ENCODE measurements at regions not wholly inside any gene's neighbourhood (a gene's known extent, or its start where the extent isn't known, plus 50 kb on each side); places are given as distances from the start of the nearest gene placed in this dataset.

- peaks cover 0 to 4% (median 1%) of the 10 kb centered on the region in 4 donors for H3K4me1 ChIP-seq (ENCODE audit: control insufficient read depth in 4 of 4, insufficient read depth in 4 of 4, low read length in 3 of 4)
- H3K9ac ChIP-seq (ENCODE audit: low read depth in 1 of 2, low read length in 2 of 2): no peak overlapping the region
- H3K4me3 ChIP-seq (ENCODE audit: low read depth in 1 of 3, low read length in 3 of 3): no peak overlapping the region
- H3K9me3 ChIP-seq (ENCODE audit: control insufficient read depth in 4 of 4, low read length in 3 of 4): no peaks in the 10 kb centered on the region
- peaks cover 0 to 2% (median 1%) of the 10 kb centered on the region in 4 donors for H3K36me3 ChIP-seq (ENCODE audit: control insufficient read depth in 4 of 4, insufficient read depth in 3 of 4, low read depth in 1 of 4, low read length in 3 of 4)
- TF ChIP-seq REST (IDR thresholded peaks at IDR 0.05): no peak
- no peak for TF ChIP-seq FOXA2 (IDR thresholded peaks at IDR 0.05)
- TF ChIP-seq JUND (IDR thresholded peaks at IDR 0.05): no peak
- no peak for TF ChIP-seq EGR1 (IDR thresholded peaks at IDR 0.05; ENCODE audit: low read depth in 2 of 2)
- TF ChIP-seq ATF3 (IDR thresholded peaks at IDR 0.05): no peak
- TF ChIP-seq FOXA1 (IDR thresholded peaks at IDR 0.05): no peak
- TF ChIP-seq ZBTB33 (IDR thresholded peaks at IDR 0.05): no peak
- TF ChIP-seq RXRA (IDR thresholded peaks at IDR 0.05): no peak
- no peak for TF ChIP-seq YY1 (IDR thresholded peaks at IDR 0.05)
- no peak for TF ChIP-seq RAD21 (IDR thresholded peaks at IDR 0.05)
- no peak for TF ChIP-seq MAX (IDR thresholded peaks at IDR 0.05)
- no peak for TF ChIP-seq HNF4G (IDR thresholded peaks at IDR 0.05)
- DNase-seq (ENCODE audit: low spot score): no peak
- 86% methylated on average over 3 of the region's 3 CpGs for WGBS
- no peaks in the 10 kb centered on the region for H3K27me3 ChIP-seq (ENCODE audit: control insufficient read depth in 4 of 4, insufficient read depth in 4 of 4, low read length in 3 of 4)
- no peak overlapping the region for H3K27ac ChIP-seq (ENCODE audit: low read depth in 1 of 2, low read length in 2 of 2)
These were observed 303.0 kb upstream of the TPM1 start for GRCh38 chr15:62739507-62739906.

- Histone ChIP-seq H3K27me3 (ENCODE audit: control insufficient read depth in 4 of 4, insufficient read depth in 4 of 4, low read length in 3 of 4) (no peaks in the 10 kb centered on the region), H3K4me3 (ENCODE audit: low read depth in 1 of 3, low read length in 3 of 3) (no peak overlapping the region), H3K9me3 (ENCODE audit: control insufficient read depth in 4 of 4, low read length in 3 of 4) (no peaks in the 10 kb centered on the region), H3K27ac (ENCODE audit: low read depth in 1 of 2, low read length in 2 of 2) (no peak overlapping the region), H3K9ac (ENCODE audit: low read depth in 1 of 2, low read length in 2 of 2) (no peak overlapping the region), H3K36me3 (ENCODE audit: control insufficient read depth in 4 of 4, insufficient read depth in 3 of 4, low read depth in 1 of 4, low read length in 3 of 4) (peaks cover 0 to 2% (median 1%) of the 10 kb centered on the region in 4 donors), H3K4me1 (ENCODE audit: control insufficient read depth in 4 of 4, insufficient read depth in 4 of 4, low read length in 3 of 4) (peaks cover 0 to 4% (median 1%) of the 10 kb centered on the region in 4 donors)
- DNase-seq (ENCODE audit: low spot score): no peak
- TF ChIP-seq FOXA1 (IDR thresholded peaks at IDR 0.05) (no peak), RXRA (IDR thresholded peaks at IDR 0.05) (no peak), RAD21 (IDR thresholded peaks at IDR 0.05) (no peak), HNF4G (IDR thresholded peaks at IDR 0.05) (no peak), GABPA (IDR thresholded peaks at IDR 0.05 in 1 of 2, conservative IDR thresholded peaks at IDR 0.05 in 1 of 2) (no peak), HNF4A (conservative IDR thresholded peaks at IDR 0.05) (no peak), REST (IDR thresholded peaks at IDR 0.05) (no peak), SP1 (IDR thresholded peaks at IDR 0.05) (no peak)
- WGBS: 88% methylated on average over 15 of the region's 15 CpGs
These were observed 302.2 kb upstream of the TPM1 start for GRCh38 chr15:62740141-62741004.

Data from liver (tissue), 7 donors.